Activated CD8-positive, alpha-beta memory T cell treated with anti-CD3 and anti-CD28 coated beads for 48 hours (primary cell): ENCODE measurements at regions not wholly inside any gene's neighbourhood (a gene's known extent, or its start where the extent isn't known, plus 50 kb on each side); places are given as distances from the start of the nearest gene placed in this dataset.
A peak's percentile ranks its signal among the peaks of the same experiment; 100 is the strongest.

ENCODE experiments used
- DNase-seq, 3 experiments: peaks; one replicate each; pipeline ENCODE4 v3.0.0-alpha.2; 2020; ENCODE audit warnings: low read depth in 2 of 3, low spot score in 2 of 3

GRCh38 chr3:135851201-135852081 lies 114.1 kb upstream of the PPP2R3A start:
- DNase-seq = no peak

DNA sequence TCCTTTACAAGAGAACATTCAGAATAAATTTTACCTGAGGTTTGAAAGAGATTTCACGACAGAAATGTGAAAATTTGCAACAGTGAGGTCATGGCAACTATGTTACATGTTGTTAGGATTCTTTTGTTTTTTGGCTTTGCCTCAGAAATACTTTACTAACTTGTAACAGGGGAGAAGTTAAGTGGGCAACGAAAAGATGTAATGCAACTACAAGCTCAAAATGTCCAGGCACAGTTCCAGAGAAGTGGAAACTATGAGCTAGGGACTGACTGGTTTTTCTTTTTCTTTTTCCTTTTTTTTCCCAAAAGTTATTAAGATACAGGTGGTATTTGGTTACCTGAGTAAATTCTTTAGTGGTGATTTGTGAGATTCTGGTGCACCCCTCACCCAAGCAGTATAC lies 111.5 kb upstream of the PPP2R3A start:
- DNase-seq = no peak

- no peak for DNase-seq
Observed at GRCh38 chr3:135860761-135861160, 104.8 kb upstream of the PPP2R3A start.

DNA sequence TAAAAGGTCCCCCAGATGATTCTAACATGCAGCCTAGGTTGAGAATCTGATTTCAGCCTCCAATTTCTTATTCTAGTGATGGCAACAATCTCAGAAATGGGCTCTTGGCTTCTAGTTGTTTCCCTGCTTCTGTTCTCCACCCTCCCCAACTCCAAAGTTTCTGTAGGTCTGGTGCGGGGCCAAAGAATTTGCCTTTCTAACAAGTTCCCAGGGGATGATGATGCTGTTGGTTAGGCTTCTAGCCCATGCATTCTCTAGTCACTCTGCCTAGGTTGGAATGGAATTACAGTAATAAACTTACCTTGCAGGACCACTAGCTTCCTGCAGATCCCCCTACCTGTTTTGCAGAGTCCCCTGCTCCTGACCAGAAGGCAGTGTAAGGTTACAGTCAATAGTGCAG lies 103.2 kb upstream of the PPP2R3A start:
- no peak for DNase-seq

- DNase-seq = no peak
Observed at GRCh38 chr3:135864060-135864459, 101.5 kb upstream of the PPP2R3A start.

DNA sequence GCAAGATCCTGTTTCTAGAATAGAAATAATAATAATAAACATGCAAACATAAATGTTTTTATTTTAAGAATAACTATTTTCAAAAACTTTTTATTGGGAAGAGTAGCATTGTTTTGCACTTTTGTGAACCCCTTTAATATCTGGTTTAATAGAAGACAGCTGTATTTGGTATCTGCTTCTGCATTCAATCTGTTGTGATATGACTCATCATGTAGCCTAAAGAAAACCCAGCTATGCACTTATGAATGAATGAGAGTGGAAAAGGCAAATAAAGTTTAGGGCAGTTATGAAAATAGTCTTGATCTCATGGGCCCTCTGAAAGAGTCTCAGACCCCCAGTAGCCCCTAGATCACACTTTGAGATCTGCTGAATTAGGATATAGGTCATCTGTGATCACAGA lies 100.4 kb upstream of the PPP2R3A start:
- no peak for DNase-seq

DNA sequence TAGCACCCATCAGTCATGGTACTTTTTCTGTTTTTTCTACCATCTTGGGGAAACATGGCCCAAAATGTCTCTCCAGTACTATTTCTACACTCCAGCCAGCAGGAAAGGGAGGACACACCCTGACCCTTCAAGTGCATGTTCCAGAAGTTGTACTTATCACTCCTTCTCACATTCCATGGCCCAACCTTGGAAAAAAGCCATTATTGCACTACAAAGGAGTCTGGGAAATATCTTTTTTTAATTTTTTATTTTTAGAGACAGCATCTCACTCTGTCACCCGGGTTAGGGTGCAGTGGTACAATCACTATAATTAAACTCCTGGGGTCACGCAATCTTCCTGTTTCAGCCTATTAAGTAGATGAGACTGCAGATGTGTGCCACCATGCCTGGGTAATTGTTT lies 100.0 kb upstream of the PPP2R3A start:
- no peak for DNase-seq

GRCh38 chr3:135867911-135868310 lies 97.6 kb upstream of the PPP2R3A start:
- no peak for DNase-seq

- DNase-seq = no peak
Observed at GRCh38 chr3:135868801-135869200, 96.7 kb upstream of the PPP2R3A start.

DNA sequence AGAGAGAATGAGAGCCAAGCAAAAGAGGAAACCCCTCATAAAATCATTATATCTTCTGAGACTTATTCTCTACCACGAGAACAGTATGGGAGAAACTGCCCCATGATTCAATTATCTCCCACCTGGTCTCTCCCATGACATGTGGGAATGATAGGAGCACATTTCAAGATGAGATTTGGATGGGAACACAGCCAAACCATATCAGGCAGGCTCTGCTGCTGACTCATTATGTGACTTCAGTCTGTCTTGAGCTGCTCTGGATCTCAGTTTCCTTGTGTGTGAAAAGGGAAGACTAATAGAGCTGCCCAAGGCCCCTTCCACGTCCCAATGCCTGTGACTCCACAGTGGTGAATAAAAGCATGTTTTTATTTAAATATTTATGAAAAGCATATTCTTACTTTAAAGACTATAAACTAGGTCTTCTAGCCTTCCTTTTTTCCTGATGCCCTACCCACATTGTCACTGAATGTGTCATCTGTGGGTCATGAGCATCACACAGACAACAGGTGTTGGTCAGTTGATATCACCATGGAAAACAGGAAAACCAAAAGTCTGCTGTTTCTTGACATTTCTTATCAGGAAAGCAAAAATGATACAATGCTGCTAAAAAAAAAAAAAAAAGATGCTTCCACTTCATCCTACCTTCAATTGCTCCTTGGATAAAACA lies 96.0 kb upstream of the PPP2R3A start:
- no peak for DNase-seq

GRCh38 chr3:135871311-135871710 lies 94.2 kb upstream of the PPP2R3A start:
- DNase-seq = no peak

GRCh38 chr3:135874035-135874434 lies 91.5 kb upstream of the PPP2R3A start:
- no peak for DNase-seq

GRCh38 chr3:135878501-135878900 lies 87.0 kb upstream of the PPP2R3A start:
- no peak for DNase-seq

GRCh38 chr3:135885885-135886284 lies 79.6 kb upstream of the PPP2R3A start:
- no peak for DNase-seq

DNA sequence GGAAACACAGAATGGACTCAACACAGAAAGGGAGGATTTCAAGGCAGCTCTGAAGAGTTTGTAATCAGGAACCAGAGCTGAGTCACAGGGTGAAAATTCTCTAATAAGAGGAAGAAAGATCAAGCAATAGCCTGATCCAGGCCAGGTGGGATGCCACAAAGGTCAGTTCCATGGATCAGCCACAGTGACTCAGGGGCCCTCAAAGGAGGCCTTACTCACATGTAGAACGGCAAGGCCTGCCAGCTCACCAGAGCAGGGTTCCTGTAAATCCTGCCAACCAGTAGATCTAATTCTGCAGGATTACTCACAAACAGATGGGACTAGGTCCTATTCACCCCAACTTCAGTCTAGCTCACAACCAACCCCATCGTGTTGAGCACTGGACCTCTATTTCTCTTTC lies 78.3 kb upstream of the PPP2R3A start:
- DNase-seq = no peak

- no peak for DNase-seq
Observed at GRCh38 chr3:135889443-135889842, 76.1 kb upstream of the PPP2R3A start.

- DNase-seq = no peak
Observed at GRCh38 chr3:135891121-135891520, 74.4 kb upstream of the PPP2R3A start.

- DNase-seq = peak in 2 of 3 experiments; percentile 9 to 18
Observed at GRCh38 chr3:135895106-135895733, 70.3 kb upstream of the PPP2R3A start.

DNA sequence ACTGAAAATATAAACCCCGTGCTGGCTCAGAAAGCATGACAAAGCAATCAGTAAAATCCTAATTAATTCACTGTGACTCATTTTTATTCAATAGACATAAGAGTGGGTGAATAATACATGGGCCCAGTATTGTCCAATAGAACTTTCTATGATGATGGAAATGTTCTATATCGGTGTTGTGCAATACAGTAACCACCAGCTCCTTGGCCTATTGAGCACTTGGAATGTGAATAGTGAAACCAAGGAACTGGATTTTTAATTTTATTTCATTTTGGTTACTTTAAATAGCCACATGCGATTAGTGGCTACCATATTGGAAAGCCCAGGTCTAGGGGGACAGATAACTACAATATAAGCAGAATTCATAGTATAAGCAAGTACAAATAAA lies 69.8 kb upstream of the PPP2R3A start:
- no peak for DNase-seq

- DNase-seq = no peak
Observed at GRCh38 chr3:135896613-135897012, 68.9 kb upstream of the PPP2R3A start.

GRCh38 chr3:135897715-135898114 lies 67.8 kb upstream of the PPP2R3A start:
- no peak for DNase-seq

- DNase-seq = no peak
Observed at GRCh38 chr3:135898774-135899173, 66.8 kb upstream of the PPP2R3A start.
